GM19035 (cell line): ENCODE measurements at regions not wholly inside any gene's neighbourhood (a gene's known extent, or its start where the extent isn't known, plus 50 kb on each side); places are given as distances from the start of the nearest gene placed in this dataset.

ENCODE experiments used
- ATAC-seq: cut with Tn5 transposase; IDR thresholded peaks from one replicate; pipeline ENCODE4 v1.9.1; 2021; ENCODE audit not compliant: unreplicated experiment

GRCh38 chr6:23278180-23278532 is 708.8 kb downstream of the HDGFL1 start:
- ATAC-seq, result no peak

DNA sequence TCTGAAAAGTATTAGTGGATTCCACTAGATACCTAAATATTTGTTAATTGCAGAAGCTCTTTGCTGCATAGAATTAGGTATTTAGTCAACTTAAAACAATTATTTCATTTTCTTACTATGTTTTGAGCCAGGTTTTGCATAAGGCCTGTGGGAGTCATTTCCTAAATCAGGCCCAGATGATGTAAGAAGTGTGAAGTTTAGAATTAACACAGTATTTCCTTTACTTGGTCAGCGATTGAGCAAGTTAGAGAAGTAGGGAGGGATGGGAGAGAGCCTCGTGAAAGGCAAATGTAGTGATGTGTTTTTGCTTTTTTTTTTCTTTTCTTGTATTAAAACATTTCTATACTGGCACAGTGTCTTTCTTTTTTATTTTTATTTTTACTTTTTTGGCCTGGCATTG is 711.1 kb downstream of the HDGFL1 start:
- no peak for ATAC-seq

- ATAC-seq, result no peak
These were observed 713.1 kb downstream of the HDGFL1 start for GRCh38 chr6:23282252-23283021.

- ATAC-seq, result no peak
These were observed 724.3 kb downstream of the HDGFL1 start for GRCh38 chr6:23293653-23294052.

- ATAC-seq, result no peak
These were observed 732.2 kb downstream of the HDGFL1 start for GRCh38 chr6:23301556-23301955.

- ATAC-seq, result no peak
These were observed 733.1 kb downstream of the HDGFL1 start for GRCh38 chr6:23302514-23302913.

DNA sequence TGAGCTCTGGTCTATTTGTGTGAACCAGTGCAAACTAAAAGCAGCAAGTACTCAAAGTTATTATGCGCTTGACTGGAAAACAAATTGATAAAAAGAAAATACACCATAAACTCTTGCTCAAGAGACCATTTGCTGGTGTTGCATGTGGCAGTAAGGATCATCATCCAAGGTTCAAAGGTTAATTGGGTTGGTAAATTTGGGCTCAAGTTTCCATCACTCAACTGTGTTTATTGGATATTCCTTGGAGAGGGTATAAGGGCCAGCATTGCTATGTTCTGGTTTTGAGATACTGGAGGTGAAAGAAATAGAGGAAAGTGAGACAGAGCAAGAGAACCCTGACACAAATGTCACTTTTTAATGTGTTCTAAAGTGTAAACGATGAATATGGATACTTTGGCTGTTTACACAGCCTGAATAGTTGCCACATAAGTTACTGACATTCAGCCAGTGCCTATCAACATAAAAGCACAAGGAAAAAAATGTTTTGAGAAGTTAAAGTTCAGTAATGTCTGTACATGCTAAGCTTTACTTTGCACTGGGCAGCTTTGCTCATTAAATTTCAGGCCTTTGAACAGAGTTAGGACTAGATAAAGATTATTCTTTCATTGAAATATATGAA is 736.1 kb downstream of the HDGFL1 start:
- no peak for ATAC-seq

- no peak for ATAC-seq
These were observed 737.0 kb downstream of the HDGFL1 start for GRCh38 chr6:23306251-23306950.

GRCh38 chr6:23307516-23307915 is 738.1 kb downstream of the HDGFL1 start:
- no peak for ATAC-seq

DNA sequence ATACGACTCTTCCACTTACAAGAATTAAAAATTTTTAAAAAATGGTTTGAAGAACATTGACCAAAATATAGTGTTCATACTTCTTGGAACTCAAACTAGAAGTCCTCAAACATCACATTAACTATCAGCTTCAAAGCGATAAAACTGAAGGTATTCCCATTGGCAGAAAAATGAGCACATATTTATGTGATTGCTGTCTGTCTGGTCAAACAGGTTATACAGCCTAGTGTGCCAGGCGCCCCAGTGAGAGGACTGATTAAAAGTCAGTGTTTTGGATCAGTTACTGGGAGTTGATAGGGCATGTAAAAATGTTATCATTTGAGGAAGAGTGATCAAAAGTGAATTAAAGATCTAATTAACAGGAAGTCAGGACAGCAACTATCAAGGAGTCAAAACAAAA is 738.8 kb downstream of the HDGFL1 start:
- no peak for ATAC-seq

GRCh38 chr6:23311211-23311610 is 741.8 kb downstream of the HDGFL1 start:
- no peak for ATAC-seq

DNA sequence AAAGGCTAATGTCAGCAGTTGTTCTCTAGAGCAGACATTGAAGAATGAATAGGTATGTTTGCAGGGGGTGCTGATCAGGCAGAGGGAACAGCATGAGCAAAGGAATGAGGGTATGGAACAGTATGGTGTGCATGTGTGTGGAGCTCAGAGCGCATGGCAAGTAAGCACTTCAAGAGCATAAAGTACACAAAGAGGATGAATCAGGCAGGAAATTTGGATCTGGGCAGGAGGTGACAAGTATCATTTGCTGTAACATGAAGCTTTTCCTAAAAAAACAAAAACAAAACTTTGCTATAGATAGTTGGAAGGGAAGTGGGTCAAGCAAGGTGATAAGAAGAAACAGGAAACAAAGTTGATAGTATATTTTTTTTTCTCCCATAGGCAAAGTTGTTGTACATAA is 746.8 kb downstream of the HDGFL1 start:
- no peak for ATAC-seq

DNA sequence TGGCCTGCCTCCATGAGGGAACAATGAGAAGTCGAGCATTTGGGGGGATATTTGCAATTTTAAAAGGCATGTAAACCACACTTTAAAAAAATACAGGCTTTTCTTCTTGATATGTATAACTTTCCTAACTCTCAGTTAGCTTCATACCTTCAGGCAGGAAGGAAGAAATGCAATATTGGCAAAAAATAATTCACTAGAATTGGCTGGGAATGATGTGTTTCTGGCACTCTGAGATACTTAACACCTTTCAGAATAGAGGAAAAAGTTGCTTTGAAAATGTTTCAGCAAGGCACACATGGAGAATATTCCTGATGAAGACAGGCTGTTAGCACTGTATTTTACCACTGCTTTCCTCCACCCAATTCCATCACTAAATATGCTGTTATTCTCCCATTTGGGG is 747.6 kb downstream of the HDGFL1 start:
- no peak for ATAC-seq

DNA sequence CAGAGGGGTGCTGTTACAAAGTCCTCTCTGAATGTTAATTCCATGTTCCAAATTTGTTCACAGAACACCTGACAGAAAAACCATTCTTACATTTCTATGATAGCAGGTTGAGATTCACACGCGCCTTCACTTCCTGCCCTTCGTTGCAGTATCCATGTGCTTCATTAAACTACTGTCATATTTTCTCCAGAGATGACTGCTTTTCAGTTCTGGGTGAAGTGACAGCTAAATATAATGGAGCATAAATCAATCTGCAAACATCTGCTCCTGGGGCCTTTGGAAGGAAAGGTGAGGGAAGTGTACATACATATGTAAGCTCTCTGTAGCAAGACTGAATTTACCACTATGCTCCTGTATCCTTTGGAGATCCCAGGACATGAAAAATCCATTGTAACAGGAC is 750.2 kb downstream of the HDGFL1 start:
- ATAC-seq, result no peak

- ATAC-seq, result no peak
These were observed 751.2 kb downstream of the HDGFL1 start for GRCh38 chr6:23320471-23321015.

DNA sequence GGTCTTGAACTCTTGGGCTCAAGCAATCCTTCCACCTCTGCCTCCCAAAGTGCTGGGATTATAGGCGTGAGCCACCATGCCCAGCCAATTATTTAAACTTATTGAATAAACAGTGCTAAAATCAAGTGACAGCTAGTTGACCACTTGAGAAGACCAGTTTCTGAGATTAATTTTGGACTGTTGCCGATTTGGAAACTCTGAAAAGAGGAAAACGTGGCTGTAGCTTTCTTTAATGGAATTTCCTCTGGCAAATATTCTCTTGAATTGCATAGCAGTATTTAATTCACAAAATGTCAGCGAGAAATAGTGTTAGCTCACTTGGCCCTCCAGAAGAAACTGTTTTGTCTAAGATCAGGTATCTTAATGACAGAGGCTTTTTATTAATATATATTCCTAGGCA is 754.5 kb downstream of the HDGFL1 start:
- ATAC-seq, result no peak

- ATAC-seq, result no peak
These were observed 755.7 kb downstream of the HDGFL1 start for GRCh38 chr6:23325065-23325464.

DNA sequence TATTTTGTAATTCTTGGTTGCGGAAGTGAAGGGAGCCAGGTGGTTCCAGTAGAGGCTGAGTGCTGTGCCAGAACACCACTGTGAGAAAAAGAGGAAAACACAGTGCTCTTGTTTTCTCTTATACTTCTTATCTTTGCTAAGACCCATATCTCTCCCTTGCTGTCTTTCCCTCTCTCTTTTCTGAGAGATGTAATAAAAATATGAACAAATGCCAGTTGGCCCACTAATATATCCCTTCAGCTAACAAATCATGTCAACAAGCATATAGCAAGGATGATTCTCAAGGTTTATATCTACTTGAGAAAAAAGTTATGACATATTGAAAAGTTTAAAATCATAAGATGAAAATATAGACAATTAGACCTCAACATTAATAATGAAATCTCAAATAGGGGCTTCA is 758.3 kb downstream of the HDGFL1 start:
- no peak for ATAC-seq

DNA sequence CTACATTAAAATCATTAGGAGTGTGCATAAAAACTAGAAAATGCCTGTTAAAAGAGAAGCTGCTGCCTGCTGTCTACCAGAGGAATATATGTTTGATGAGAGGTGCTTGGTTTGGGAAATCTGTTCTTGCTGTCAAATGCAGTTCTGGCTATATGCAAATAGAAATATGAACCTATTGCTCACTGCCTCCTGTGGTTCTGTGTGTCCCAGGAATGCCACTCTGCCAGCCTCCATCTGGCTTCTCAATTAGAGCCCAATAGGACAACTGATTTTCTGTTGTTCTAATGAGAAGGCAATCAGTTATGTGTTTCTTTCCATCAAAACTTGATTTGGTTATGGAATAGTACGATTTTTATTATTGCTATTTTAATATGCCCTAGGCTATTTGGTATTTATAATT is 759.7 kb downstream of the HDGFL1 start:
- no peak for ATAC-seq

DNA sequence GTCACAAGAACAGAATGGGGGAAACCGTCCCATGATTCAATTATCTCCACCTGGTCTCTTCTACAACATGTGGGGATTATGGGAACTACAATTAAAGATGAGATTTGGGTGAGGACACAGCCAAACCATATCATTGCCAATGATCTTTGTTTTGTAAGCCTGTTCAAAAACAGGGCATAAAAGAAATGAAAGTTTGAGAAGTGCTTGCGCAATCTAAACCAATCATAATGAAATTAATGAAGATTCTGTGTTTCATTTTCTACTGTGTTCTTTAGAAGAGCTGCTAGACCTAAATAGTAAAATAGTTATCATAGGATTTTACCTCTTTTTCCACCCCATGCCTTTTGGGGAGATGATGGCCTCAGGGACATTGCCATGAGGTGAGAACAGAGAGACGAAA is 761.3 kb downstream of the HDGFL1 start:
- no peak for ATAC-seq

DNA sequence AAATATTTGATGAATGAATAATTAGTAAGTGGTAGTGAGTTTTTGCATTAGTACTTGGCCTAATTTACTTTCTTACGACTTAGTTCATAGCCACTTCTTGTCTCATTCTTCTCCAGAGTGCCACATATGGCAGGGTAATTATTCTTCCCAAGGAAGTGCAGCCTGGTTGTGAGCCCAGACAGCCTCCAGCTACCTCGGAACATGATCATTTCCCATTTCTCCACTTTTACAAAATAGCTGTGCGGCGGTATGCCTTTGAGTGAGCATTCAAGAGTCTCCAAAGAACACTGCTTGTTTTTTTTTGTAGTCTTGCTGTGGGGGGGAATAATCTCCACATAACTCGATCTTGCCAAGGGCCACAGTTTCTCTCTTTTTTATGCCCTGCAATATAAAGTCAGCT is 765.0 kb downstream of the HDGFL1 start:
- ATAC-seq, result no peak

GRCh38 chr6:23335894-23336293 is 766.5 kb downstream of the HDGFL1 start:
- no peak for ATAC-seq
